ENCODE measurements at regions not wholly inside any gene's neighbourhood (a gene's known extent, or its start where the extent isn't known, plus 50 kb on each side); places are given as distances from the start of the nearest gene placed in this dataset.
"Not testable (repeated sequence)": the region's sequence is repeated elsewhere in the genome, so short reads cannot be mapped to it uniquely, and the experiment has no call there.

DNA sequence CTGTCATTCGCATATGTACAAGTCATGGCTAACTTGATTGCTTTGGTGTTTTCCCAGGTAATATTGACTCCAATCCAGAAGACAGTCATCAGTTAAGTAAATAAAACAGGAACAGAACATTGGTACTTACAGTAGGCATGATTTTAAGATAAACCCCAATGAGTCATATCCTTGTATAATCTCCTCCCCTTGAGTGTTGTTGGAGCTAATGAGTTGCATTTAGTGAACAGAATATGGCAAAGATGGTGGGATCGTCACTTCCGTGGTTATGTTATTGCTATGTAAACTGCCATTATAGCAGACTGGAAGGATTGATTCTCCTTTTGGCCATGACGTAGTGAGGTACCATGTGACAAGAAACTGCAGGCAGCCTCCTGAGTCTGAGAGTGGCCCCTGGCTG is 102.2 kb downstream of the TMX1 start:
- DNase-seq (ENCODE audit: low read depth, low spot score) = no peak

DNA sequence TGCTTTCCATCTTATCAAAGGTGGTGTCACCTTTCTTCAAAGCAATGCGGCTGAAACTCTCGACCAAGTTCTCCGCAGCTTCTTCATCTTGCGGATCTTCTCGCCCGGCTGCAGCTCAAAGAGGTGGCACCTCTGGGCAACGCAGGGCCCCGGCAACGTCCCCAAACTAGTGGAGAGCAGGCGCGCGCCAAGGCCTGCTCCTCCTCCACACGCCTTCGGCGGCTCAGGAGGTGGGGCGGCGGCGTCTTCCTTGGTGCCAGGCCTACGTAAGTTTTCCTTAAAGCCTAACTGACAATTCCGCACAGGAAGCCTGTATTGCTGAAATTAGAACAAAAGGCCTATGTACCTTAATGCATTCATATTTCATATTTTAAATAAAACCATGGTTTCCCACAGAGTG is 112.0 kb downstream of the TMX1 start:
- DNase-seq (ENCODE audit: low read depth, low spot score) = no peak

- DNase-seq (ENCODE audit: low read depth, low spot score) = no peak
Measured at GRCh38 chr14:51353901-51354300, 113.9 kb downstream of the TMX1 start.

DNA sequence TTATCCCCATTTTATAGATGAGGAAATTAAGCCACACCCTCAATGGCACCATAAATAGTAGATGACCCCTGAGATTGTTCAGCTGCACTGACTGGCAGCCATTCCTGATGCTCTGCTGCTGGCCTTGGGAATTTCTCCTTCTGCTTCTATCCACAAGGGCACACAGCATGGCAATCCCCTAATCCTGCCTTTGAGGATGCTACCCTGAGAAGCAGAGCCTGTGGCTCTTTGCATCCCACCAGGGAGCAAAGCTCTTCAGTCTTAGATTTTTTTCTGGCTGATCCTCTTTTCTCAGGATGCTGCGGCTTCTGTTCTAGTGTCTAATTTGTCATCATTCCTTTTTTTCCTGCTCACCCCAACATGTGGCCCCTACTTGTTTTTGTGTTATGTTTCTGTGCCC is 114.8 kb downstream of the TMX1 start:
- no peak for DNase-seq (ENCODE audit: low read depth, low spot score)

DNA sequence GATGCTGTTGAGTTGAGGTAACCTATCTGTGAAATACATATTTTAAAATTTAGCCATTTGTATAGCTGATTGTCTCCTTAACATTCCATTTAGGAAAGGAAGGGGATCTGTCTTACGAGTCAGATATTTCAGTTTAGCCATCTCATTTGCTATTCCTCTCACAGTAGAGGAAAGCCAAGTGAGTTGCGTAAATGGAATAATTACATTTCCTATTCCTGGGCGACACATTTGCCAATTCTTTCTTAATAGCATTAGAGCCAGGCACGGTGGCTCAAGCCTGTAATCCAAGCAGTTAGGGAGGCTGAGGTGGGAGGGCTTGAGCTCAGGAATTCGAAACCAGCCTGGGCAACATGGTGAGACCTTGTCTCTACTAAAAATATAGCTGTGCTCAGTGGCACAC is 116.3 kb downstream of the TMX1 start:
- DNase-seq (ENCODE audit: low read depth, low spot score) = no peak

DNA sequence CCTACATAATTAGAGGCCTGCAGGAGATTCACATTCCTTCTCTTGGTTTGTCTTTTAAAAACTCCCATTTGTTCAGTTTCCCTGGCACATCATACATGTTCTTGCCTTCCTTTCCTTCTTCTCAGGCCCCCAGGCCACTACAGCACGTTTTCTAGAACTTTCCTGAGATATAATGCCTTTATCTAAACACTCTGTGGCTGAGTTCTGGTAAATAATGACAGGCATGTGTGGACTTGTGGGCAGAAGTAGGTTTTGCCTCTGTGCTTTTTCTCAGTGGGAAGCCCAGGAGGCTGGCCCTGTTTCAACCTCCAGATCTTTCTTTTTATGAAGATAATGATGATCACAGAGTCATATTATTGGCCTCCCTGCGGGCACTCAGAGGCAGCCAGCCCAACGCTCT is 117.2 kb downstream of the TMX1 start:
- DNase-seq (ENCODE audit: low read depth, low spot score) = no peak

- DNase-seq (ENCODE audit: low read depth, low spot score) = no peak
Measured at GRCh38 chr14:51360592-51360991, 120.5 kb downstream of the TMX1 start.

- no peak for DNase-seq (ENCODE audit: low read depth, low spot score)
Measured at GRCh38 chr14:51365241-51365965, 125.4 kb downstream of the TMX1 start.

- DNase-seq (ENCODE audit: low read depth, low spot score) = not testable (repeated sequence)
Measured at GRCh38 chr14:51366460-51366859, 126.4 kb downstream of the TMX1 start.

GRCh38 chr14:51366866-51367599 is 127.0 kb downstream of the TMX1 start:
- not testable (repeated sequence) for DNase-seq (ENCODE audit: low read depth, low spot score)

DNA sequence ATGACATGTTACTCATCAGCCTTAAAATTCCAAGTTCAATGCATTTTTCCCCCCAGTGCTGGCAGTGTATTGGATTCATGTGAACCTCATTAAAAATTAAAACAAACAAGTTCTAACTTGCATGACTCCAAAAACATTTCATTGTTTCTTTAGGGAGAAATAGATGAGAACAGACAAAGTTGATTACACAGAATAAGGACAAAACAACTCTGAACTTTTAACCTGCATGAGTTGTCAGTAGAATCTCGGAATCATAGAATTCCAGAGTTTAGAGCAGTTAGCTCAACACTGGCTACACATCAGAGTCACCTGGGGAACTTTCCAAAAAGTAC is 127.5 kb downstream of the TMX1 start:
- DNase-seq (ENCODE audit: low read depth, low spot score) = no peak

GRCh38 chr14:51368721-51369163 is 128.7 kb downstream of the TMX1 start:
- DNase-seq (ENCODE audit: low read depth, low spot score) = no peak

DNA sequence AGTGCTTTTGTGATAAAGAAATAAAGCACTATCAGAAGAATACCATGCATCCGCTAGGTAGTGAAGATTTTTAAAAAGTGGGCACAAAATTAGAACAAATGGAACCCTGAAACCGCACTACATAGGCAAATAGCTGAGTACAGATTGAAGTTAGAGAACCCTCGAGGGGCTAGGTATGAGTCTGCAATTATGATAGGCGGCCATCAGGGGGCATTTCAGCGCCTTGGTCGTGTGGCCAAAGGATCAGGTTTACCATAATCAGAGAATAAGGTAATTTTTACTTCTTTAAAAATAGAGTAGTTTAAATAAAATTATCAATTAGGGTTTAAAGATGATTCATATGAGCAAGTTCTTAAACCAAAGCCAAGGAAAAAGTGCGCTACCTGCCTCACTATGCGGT is 129.8 kb downstream of the TMX1 start:
- DNase-seq (ENCODE audit: low read depth, low spot score) = no peak

DNA sequence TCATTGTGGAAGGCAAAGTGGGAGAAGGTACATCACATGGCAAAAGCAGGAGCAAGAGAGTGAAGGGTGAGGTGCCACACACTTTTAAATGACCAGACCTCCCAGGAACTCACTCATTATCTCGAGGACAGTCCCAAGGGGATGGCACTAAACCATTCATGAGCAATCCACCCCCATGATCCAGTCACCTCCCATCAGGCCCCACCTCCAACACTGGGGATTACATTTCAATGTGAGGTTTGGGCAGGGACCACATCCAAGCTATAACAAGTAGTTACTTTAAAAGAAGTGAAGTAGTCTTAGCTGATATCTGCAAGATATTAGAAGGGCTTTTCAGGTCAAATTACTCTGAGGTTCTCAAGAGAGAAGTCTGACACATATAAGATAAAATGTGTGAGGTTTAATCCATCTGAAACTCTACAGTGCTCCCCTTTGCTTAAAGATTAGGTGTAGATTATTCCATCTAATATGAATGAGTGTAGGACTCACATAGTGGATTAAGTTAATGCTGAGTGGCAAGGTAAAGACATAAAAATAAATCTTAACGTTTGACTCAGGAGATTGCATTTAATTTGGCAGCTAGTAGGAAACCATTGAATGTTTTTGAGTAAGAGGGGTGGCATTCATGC is 130.8 kb downstream of the TMX1 start:
- DNase-seq (ENCODE audit: low read depth, low spot score) = no peak

GRCh38 chr14:51377186-51377585 is 137.1 kb downstream of the TMX1 start:
- DNase-seq (ENCODE audit: low read depth, low spot score) = not testable (repeated sequence)

- no peak for DNase-seq (ENCODE audit: low read depth, low spot score)
Measured at GRCh38 chr14:51382506-51382905, 142.5 kb downstream of the TMX1 start.

GRCh38 chr14:51386411-51386810 is 146.4 kb downstream of the TMX1 start:
- no peak for DNase-seq (ENCODE audit: low read depth, low spot score)

- no peak for DNase-seq (ENCODE audit: low read depth, low spot score)
Measured at GRCh38 chr14:51386983-51387735, 147.1 kb downstream of the TMX1 start.

GRCh38 chr14:51392416-51392815 is 152.4 kb downstream of the TMX1 start:
- DNase-seq (ENCODE audit: low read depth, low spot score) = no peak

DNA sequence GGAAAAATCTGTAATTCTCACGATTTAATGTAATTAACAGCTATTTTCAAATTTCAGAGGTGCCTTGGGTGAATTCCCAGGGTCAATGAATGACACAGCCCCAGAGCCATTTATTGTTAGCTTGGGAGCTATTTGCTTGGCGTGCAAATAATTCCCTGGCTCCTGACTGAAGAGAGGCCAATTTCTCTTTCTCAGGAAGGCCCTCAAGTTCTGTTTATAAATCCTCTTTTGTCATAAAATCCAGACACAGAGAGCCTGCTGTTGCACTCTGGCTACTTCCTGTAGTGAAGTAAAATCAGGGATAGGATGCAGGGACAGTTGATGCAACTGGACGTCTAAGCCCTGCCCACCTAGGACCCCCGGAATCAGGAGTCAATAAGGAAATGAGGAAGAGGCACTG is 154.3 kb downstream of the TMX1 start:
- no peak for DNase-seq (ENCODE audit: low read depth, low spot score)

DNA sequence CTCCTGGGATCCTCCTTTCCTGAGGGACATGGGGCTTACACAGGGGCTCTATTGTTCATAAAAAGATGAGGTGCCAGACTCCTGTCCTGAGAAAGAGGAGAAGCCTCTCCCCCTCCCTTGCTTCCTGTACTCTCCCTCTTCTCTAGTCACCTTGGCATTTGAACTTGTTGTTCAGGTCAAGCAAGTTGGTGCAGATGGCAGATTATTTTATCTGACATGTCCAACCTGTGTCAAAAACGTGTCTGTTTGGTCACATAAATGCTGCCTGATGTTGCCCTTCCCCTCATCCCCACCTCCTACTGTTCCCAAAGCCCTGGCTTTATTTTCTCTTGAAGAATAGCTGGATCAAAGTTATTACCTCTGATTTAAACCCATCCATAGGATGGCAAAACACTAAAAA is 154.8 kb downstream of the TMX1 start:
- no peak for DNase-seq (ENCODE audit: low read depth, low spot score)

GRCh38 chr14:51395361-51395849 is 155.4 kb downstream of the TMX1 start:
- DNase-seq (ENCODE audit: low read depth, low spot score) = peak; percentile 87
